Gastrocnemius medialis (tissue), 4 donors: ENCODE measurements at regions not wholly inside any gene's neighbourhood (a gene's known extent, or its start where the extent isn't known, plus 50 kb on each side); places are given as distances from the start of the nearest gene placed in this dataset.

Experiments
- ATAC-seq, 2 donors: fragments of 150-250 bp; one replicate each; pipeline ENCODE4 v1.9.1; 2016
- DNase-seq, 2 donors: peaks; one replicate each; pipeline ENCODE4 v3.0.0-alpha.2; 2019
- H3K27ac ChIP-seq, 4 donors: fragments of 200-600 bp; sonication (generic); 1 replicate in 1 of 4; 2 replicates in 3 of 4; pipeline ENCODE4 v1.5.1; 2016 to 2018; ENCODE audit warnings: mild to moderate bottlenecking in 2 of 4, moderate library complexity in 1 of 4
- H3K27me3 ChIP-seq, 3 donors: fragments of 200-600 bp; sonication (generic) in 2 of 3; 1 replicate in 1 of 3; 2 replicates in 2 of 3; pipeline versions ENCODE4 v1.5.1 to v1.6.0; 2016 to 2019; ENCODE audit warnings: mild to moderate bottlenecking in 1 of 3, moderate library complexity in 1 of 3
- H3K36me3 ChIP-seq, 2 donors: fragments of 200-600 bp; sonication (generic) in 1 of 2; one replicate each; pipeline ENCODE4 v1.5.1; 2017 to 2018
- H3K4me1 ChIP-seq, 2 donors: fragments of 200-600 bp; sonication (generic) in 1 of 2; one replicate each; pipeline ENCODE4 v1.5.1; 2016 to 2017; ENCODE audit warnings: mild to moderate bottlenecking in 2 of 2
- H3K4me3 ChIP-seq, 4 donors: fragments of 200-600 bp; sonication (generic) in 3 of 4; 1 replicate in 1 of 4; 2 replicates in 3 of 4; pipeline ENCODE4 v1.5.1; 2016 to 2019; ENCODE audit warnings: mild to moderate bottlenecking in 2 of 4
- H3K9me3 ChIP-seq, 3 donors: fragments of 200-600 bp; sonication (generic) in 2 of 3; 1 replicate in 1 of 3; 2 replicates in 2 of 3; pipeline ENCODE4 v1.5.1; 2016 to 2019
- CTCF ChIP-seq, 5 experiments: fragments of 450-650 bp in 3 of 5; fragments of 200-600 bp in 2 of 5; sonication (generic) in 2 of 5; IDR thresholded peaks in 4 of 5; conservative IDR thresholded peaks in 1 of 5; 1 replicate in 4 of 5; 2 replicates in 1 of 5; pipeline ENCODE4 v1.5.1; 2016 to 2019; ENCODE audit warnings: antibody characterized with exemption in 5 of 5, mild to moderate bottlenecking in 3 of 5, moderate library complexity in 3 of 5
- POLR2A ChIP-seq, 2 donors: fragments of 450-650 bp; IDR thresholded peaks; one replicate each; pipeline ENCODE4 v1.6.1; 2017; ENCODE audit warnings: antibody characterized with exemption in 2 of 2, mild to moderate bottlenecking in 2 of 2, moderate library complexity in 2 of 2
- in situ Hi-C, 4 donors: fragments of 200-750 bp; cut with MboI; loops; one replicate each; pipeline versions ENCODE4 v1.15.0 to v1.8.0; 2017; ENCODE audit warnings: low sequenced_read_pairs in 4 of 4
- intact Hi-C: fragments of 100-400 bp; cut with DNase I; formaldehyde crosslinking; loops from one replicate; pipeline ENCODE4 v1.15.1; 2023; ENCODE audit warnings: low total_unique reads

DNA sequence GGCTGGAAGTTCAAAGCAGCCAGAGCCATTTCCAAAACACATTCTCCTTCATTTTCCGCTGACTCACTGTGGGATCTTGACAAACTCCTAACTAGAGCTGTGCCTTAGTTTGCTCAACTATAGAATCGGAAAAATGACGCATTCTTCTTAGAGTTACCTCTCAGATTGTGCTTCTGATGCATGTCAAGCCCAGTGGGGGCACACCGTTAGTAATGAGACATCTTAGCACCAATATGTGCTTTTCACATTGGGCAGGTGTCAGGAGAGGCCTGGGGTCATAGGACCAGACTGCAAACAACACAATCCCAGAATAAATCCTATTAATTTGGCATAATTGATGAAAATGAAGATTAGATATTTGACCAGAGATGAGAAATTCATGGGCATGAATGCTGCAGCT, 71.3 kb upstream of the UBE3A start:
- H3K27ac ChIP-seq = no peak overlapping the region
- H3K4me3 ChIP-seq = no peak overlapping the region
- TF ChIP-seq CTCF (IDR thresholded peaks at IDR 0.05 in 4 of 5, conservative IDR thresholded peaks at IDR 0.05 in 1 of 5) (no peak), POLR2A (IDR thresholded peaks at IDR 0.05) (no peak)
- in situ Hi-C loops (loop anchor here (5.0 to 25.0 kb wide), 7 partner anchors 185 to 1377 kb away; partner anchors contain the start of gene GABRA5 (in 1 of the 4)), intact Hi-C loops (loop anchor here (10.0 kb wide), 1 partner anchor 85 kb away; no protein-coding TSS in a partner anchor)
- H3K4me1 ChIP-seq = no peaks in the 10 kb centered on the region
- no peaks in the 10 kb centered on the region for H3K36me3 ChIP-seq
- ATAC-seq (no peak), DNase-seq (no peak)
- H3K9me3 ChIP-seq = no peaks in the 10 kb centered on the region
- no peaks in the 10 kb centered on the region for H3K27me3 ChIP-seq

GRCh38 chr15:25509703-25510102, 70.9 kb upstream of the UBE3A start:
- Histone ChIP-seq H3K27ac (no peak overlapping the region), H3K4me1 (no peaks in the 10 kb centered on the region), H3K9me3 (no peaks in the 10 kb centered on the region), H3K36me3 (no peaks in the 10 kb centered on the region), H3K27me3 (no peaks in the 10 kb centered on the region), H3K4me3 (no peak overlapping the region)
- DNase-seq (no peak), ATAC-seq (no peak)
- in situ Hi-C loops = loop anchor here (5.0 to 25.0 kb wide), 7 partner anchors 185 to 1378 kb away; partner anchors contain the start of gene GABRA5 (in 1 of the 4)
- no peak for TF ChIP-seq POLR2A (IDR thresholded peaks at IDR 0.05)
- TF ChIP-seq CTCF (IDR thresholded peaks at IDR 0.05 in 4 of 5, conservative IDR thresholded peaks at IDR 0.05 in 1 of 5) = no peak
- intact Hi-C loops = loop anchor here (2.0 to 10.0 kb wide), 3 partner anchors 85 to 425 kb away; no protein-coding TSS in a partner anchor

DNA sequence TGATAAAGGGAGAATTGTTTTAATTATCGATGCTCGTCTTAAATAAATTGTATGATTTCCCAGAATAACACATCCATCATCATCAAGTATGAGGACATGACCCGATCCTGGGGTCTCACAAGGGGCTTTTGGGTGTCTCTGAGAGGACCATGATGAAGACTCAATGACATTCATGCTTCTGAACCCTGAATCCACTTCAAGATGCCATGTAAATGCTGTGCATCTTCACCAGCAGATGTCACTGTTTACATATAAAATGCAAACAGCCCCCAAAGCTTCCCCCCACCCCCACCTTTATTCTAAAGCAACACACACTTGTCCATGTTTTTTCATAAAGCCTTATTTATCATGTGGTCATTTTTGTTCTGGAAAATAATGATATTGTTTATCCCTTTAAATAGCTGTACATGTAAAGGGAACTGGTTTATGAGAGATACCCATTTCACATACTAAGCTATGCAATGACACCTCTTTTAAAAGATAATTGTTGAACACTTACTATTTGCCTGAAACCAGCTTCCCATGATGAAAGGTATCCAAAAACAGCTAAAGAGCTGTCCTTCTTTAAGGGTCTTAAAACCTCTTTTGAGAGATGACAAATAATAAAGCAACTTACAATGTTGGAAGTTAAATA, 69.7 kb upstream of the UBE3A start:
- no peaks in the 10 kb centered on the region for H3K36me3 ChIP-seq
- ATAC-seq (peak in 1 of 2 donors; percentile 50), DNase-seq (no peak)
- H3K4me1 ChIP-seq = no peaks in the 10 kb centered on the region
- H3K27ac ChIP-seq = no peak overlapping the region
- H3K4me3 ChIP-seq = no peak overlapping the region
- in situ Hi-C loops (loop anchor here (10.0 to 25.0 kb wide), 6 partner anchors 186 to 1379 kb away; partner anchors contain the start of gene GABRA5 (in 1 of the 4)), intact Hi-C loops (loop anchor here (1.0 to 2.0 kb wide), 3 partner anchors 186 to 426 kb away; no protein-coding TSS in a partner anchor)
- H3K9me3 ChIP-seq = no peaks in the 10 kb centered on the region
- TF ChIP-seq CTCF (IDR thresholded peaks at IDR 0.05 in 4 of 5, conservative IDR thresholded peaks at IDR 0.05 in 1 of 5) = peak; percentile 64 to 78 (median 65)
- TF ChIP-seq POLR2A (IDR thresholded peaks at IDR 0.05) = no peak
- H3K27me3 ChIP-seq = no peaks in the 10 kb centered on the region

DNA sequence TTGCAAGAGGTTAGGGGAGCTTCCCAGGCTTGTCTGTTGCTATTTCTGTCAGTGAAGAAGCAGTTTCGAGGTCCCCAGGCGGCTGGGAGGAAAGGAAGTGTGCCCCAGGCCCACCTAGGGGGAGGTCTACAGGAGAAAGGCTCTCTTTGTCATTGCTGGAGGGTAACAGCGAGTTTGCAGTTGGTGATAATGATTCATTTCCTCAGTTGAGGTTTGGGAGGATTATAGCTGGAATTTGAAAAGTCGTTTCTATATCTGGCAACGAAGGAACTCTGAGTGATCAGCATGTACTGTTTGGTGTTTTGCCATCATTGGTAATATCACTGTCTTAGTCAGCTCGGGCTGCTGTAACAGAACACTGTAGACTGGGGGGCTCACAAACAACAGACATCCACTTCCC, 65.5 kb upstream of the UBE3A start:
- no peaks in the 10 kb centered on the region for H3K4me1 ChIP-seq
- TF ChIP-seq POLR2A (IDR thresholded peaks at IDR 0.05) (no peak), CTCF (IDR thresholded peaks at IDR 0.05 in 4 of 5, conservative IDR thresholded peaks at IDR 0.05 in 1 of 5) (no peak)
- H3K36me3 ChIP-seq = no peaks in the 10 kb centered on the region
- intact Hi-C loops = no loop called here
- no peak overlapping the region for H3K4me3 ChIP-seq
- in situ Hi-C loops = loop anchor here (10.0 to 25.0 kb wide), 6 partner anchors 190 to 1383 kb away; partner anchors contain the start of gene GABRA5 (in 1 of the 4)
- ATAC-seq (no peak), DNase-seq (no peak)
- H3K27me3 ChIP-seq = no peaks in the 10 kb centered on the region
- no peaks in the 10 kb centered on the region for H3K9me3 ChIP-seq
- no peak overlapping the region for H3K27ac ChIP-seq
